Urinary bladder (tissue), 3 donors: ENCODE measurements at regions not wholly inside any gene's neighbourhood (a gene's known extent, or its start where the extent isn't known, plus 50 kb on each side); places are given as distances from the start of the nearest gene placed in this dataset.
A peak's percentile ranks its signal among the peaks of the same experiment; 100 is the strongest.
"Not testable (repeated sequence)": the region's sequence is repeated elsewhere in the genome, so short reads cannot be mapped to it uniquely, and the experiment has no call there.

Source experiments
- DNase-seq: peaks from one replicate; pipeline ENCODE4 v3.0.0-alpha.2; 2015; ENCODE audit errors: extremely low spot score
- H3K27ac ChIP-seq: one replicate; pipeline ENCODE4 v1.5.1; 2013; ENCODE audit warnings: low read depth, mild to moderate bottlenecking, moderate library complexity
- H3K36me3 ChIP-seq: one replicate; pipeline ENCODE4 v1.6.1; 2013; ENCODE audit warnings: mild to moderate bottlenecking, moderate library complexity; ENCODE audit not compliant: insufficient read depth
- H3K4me1 ChIP-seq: one replicate; pipeline ENCODE4 v1.6.1; 2013; ENCODE audit warnings: mild to moderate bottlenecking, moderate library complexity; ENCODE audit not compliant: insufficient read depth
- H3K4me3 ChIP-seq: one replicate; pipeline ENCODE4 v1.5.1; 2013; ENCODE audit warnings: low read depth, low read length
- WGBS: extraction: QIAGEN DNeasy Blood & Tissue Kit; methylation state at CpG from one replicate; pipeline ENCODE4 v1.1.7; 2013; 5-methylcytosine and 5-hydroxymethylcytosine counted together
- donor health status: healthy with polysubstance abuse.
- donor health status: healthy.

GRCh38 chr5:17326600-17327037, 109.2 kb downstream of the BASP1 start:
- H3K4me3 ChIP-seq = no peak overlapping the region
- no peaks in the 10 kb centered on the region for H3K4me1 ChIP-seq
- peak; percentile 25 for DNase-seq
- 32% methylated on average over 4 of the region's 4 CpGs for WGBS
- H3K27ac ChIP-seq = no peak overlapping the region
- H3K36me3 ChIP-seq = no peaks in the 10 kb centered on the region

GRCh38 chr5:17327048-17327625, 109.7 kb downstream of the BASP1 start:
- Histone ChIP-seq H3K27ac (no peak overlapping the region), H3K4me3 (no peak overlapping the region), H3K4me1 (no peaks in the 10 kb centered on the region), H3K36me3 (no peaks in the 10 kb centered on the region)
- no peak for DNase-seq
- WGBS = 46% methylated on average over 9 of the region's 9 CpGs

- 94% methylated on average over 3 of the region's 3 CpGs for WGBS
Observed at GRCh38 chr5:17329571-17329970, 112.1 kb downstream of the BASP1 start.

GRCh38 chr5:17330386-17330785, 113.0 kb downstream of the BASP1 start:
- Histone ChIP-seq H3K4me3 (no peak overlapping the region), H3K27ac (no peak overlapping the region), H3K4me1 (no peaks in the 10 kb centered on the region), H3K36me3 (no peaks in the 10 kb centered on the region)
- 79% methylated on average over 2 of the region's 2 CpGs for whole genome bisulfite sequencing
- peak; percentile 39 for DNase-seq

More at GRCh38 chr5:17329571-17329970, 112.1 kb downstream of the BASP1 start:
- Histone ChIP-seq H3K4me3 (no peak overlapping the region), H3K4me1 (no peaks in the 10 kb centered on the region), H3K36me3 (no peaks in the 10 kb centered on the region), H3K27ac (no peak overlapping the region)
- DNase-seq = no peak

GRCh38 chr5:17331651-17332050, 114.2 kb downstream of the BASP1 start:
- WGBS = 96% methylated on average over 4 of the region's 4 CpGs
- no peaks in the 10 kb centered on the region for H3K36me3 ChIP-seq

GRCh38 chr5:17333755-17334154, 116.3 kb downstream of the BASP1 start:
- DNase-seq = no peak

More at GRCh38 chr5:17331651-17332050, 114.2 kb downstream of the BASP1 start:
- DNase-seq = no peak
- H3K4me3 ChIP-seq = no peak overlapping the region
- no peaks in the 10 kb centered on the region for H3K4me1 ChIP-seq
- H3K27ac ChIP-seq = no peak overlapping the region

GRCh38 chr5:17336054-17336453, 118.6 kb downstream of the BASP1 start:
- no peak overlapping the region for H3K27ac ChIP-seq
- no peak overlapping the region for H3K4me3 ChIP-seq
- 67% methylated on average over 1 of the region's 1 CpG for WGBS
- no peak for DNase-seq
- H3K4me1 ChIP-seq = no peaks in the 10 kb centered on the region
- H3K36me3 ChIP-seq = no peaks in the 10 kb centered on the region

More at GRCh38 chr5:17333755-17334154, 116.3 kb downstream of the BASP1 start:
- no peaks in the 10 kb centered on the region for H3K4me1 ChIP-seq
- WGBS = 93% methylated on average over 3 of the region's 3 CpGs
- H3K27ac ChIP-seq = no peak overlapping the region
- no peak overlapping the region for H3K4me3 ChIP-seq
- H3K36me3 ChIP-seq = no peaks in the 10 kb centered on the region

GRCh38 chr5:17336723-17337122, 119.3 kb downstream of the BASP1 start:
- not testable (repeated sequence) for H3K4me1 ChIP-seq, DNase-seq, H3K4me3 ChIP-seq, H3K36me3 ChIP-seq, H3K27ac ChIP-seq
- WGBS = 82% methylated on average over 3 of the region's 3 CpGs

GRCh38 chr5:17339841-17340240, 122.4 kb downstream of the BASP1 start:
- WGBS = 86% methylated on average over 1 of the region's 1 CpG
- H3K4me1 ChIP-seq = no peaks in the 10 kb centered on the region
- no peak overlapping the region for H3K4me3 ChIP-seq
- H3K36me3 ChIP-seq = no peaks in the 10 kb centered on the region
- DNase-seq = no peak
- no peak overlapping the region for H3K27ac ChIP-seq

- no peaks in the 10 kb centered on the region for H3K36me3 ChIP-seq
- no peaks in the 10 kb centered on the region for H3K4me1 ChIP-seq
- DNase-seq = no peak
- H3K27ac ChIP-seq = no peak overlapping the region
- no peak overlapping the region for H3K4me3 ChIP-seq
- 37% methylated on average over 2 of the region's 2 CpGs for WGBS
Observed at GRCh38 chr5:17340379-17340778, 122.9 kb downstream of the BASP1 start.

- Histone ChIP-seq H3K36me3 (no peaks in the 10 kb centered on the region), H3K4me1 (no peaks in the 10 kb centered on the region), H3K27ac (no peak overlapping the region), H3K4me3 (no peak overlapping the region)
- 6% methylated on average over 1 of the region's 1 CpG for WGBS
- peak; percentile 20 for DNase-seq
Observed at GRCh38 chr5:17340819-17341218, 123.4 kb downstream of the BASP1 start.

GRCh38 chr5:17343675-17344074, 126.2 kb downstream of the BASP1 start:
- H3K4me1 ChIP-seq = no peaks in the 10 kb centered on the region
- H3K27ac ChIP-seq = no peak overlapping the region
- 32% methylated on average over 2 of the region's 2 CpGs for WGBS
- H3K4me3 ChIP-seq = no peak overlapping the region
- no peak for DNase-seq
- H3K36me3 ChIP-seq = no peaks in the 10 kb centered on the region

- no peak overlapping the region for H3K4me3 ChIP-seq
- H3K36me3 ChIP-seq = no peaks in the 10 kb centered on the region
- no peaks in the 10 kb centered on the region for H3K4me1 ChIP-seq
- H3K27ac ChIP-seq = no peak overlapping the region
- 91% methylated on average over 2 of the region's 2 CpGs for WGBS
- DNase-seq = no peak
Observed at GRCh38 chr5:17346811-17347210, 129.4 kb downstream of the BASP1 start.

- Histone ChIP-seq H3K4me1 (no peaks in the 10 kb centered on the region), H3K36me3 (no peaks in the 10 kb centered on the region), H3K4me3 (no peak overlapping the region), H3K27ac (no peak overlapping the region)
- no peak for DNase-seq
- WGBS = 79% methylated on average over 3 of the region's 3 CpGs
Observed at GRCh38 chr5:17352223-17352622, 134.8 kb downstream of the BASP1 start.

GRCh38 chr5:17354265-17354664, 136.8 kb downstream of the BASP1 start:
- Histone ChIP-seq H3K36me3 (no peaks in the 10 kb centered on the region), H3K27ac (no peak overlapping the region), H3K4me1 (no peaks in the 10 kb centered on the region), H3K4me3 (no peak overlapping the region)
- WGBS = 98% methylated on average over 32 of the region's 32 CpGs
- no peak for DNase-seq
